ENCODE measurements at regions not wholly inside any gene's neighbourhood (a gene's known extent, or its start where the extent isn't known, plus 50 kb on each side); places are given as distances from the start of the nearest gene placed in this dataset.

- no peak for TF ChIP-seq SRF (IDR thresholded peaks at IDR 0.05; ENCODE audit: low read depth)
- no peak for TF ChIP-seq CEBPB (IDR thresholded peaks at IDR 0.05; ENCODE audit: low read depth)
- no peak for TF ChIP-seq REST (IDR thresholded peaks at IDR 0.05; ENCODE audit: low read depth)
- no peak for TF ChIP-seq POLR2A (IDR thresholded peaks at IDR 0.05; ENCODE audit: borderline replicate concordance, extremely low read depth, insufficient read depth, insufficient read length)
- TF ChIP-seq POLR2AphosphoS5 (IDR thresholded peaks at IDR 0.05; ENCODE audit: low read depth, low read length) = no peak
- TF ChIP-seq ZBTB33 (IDR thresholded peaks at IDR 0.05; ENCODE audit: extremely low read depth, insufficient replicate concordance, low read length) = no peak
- TF ChIP-seq ELF1 (IDR thresholded peaks at IDR 0.05; ENCODE audit: borderline replicate concordance, low read depth) = no peak
- no peak for TF ChIP-seq YY1 (IDR thresholded peaks at IDR 0.05; ENCODE audit: extremely low read depth, insufficient replicate concordance, low read depth, low read length)
- no peak for TF ChIP-seq JUND (IDR thresholded peaks at IDR 0.05)
- TF ChIP-seq EGR1 (IDR thresholded peaks at IDR 0.05; ENCODE audit: low read depth) = no peak
- TF ChIP-seq ZFX (IDR thresholded peaks at IDR 0.05) = no peak
- Histone ChIP-seq H3K4me3 (replicated peaks in 1 of 2; ENCODE audit: low read depth in 1 of 2, low read length in 2 of 2) (no peak overlapping the region), H3K9me2 (ENCODE audit: insufficient read depth) (no peaks in the 10 kb centered on the region), H3K27me3 (ENCODE audit: insufficient read depth, low read length) (no peaks in the 10 kb centered on the region), H3K27ac (ENCODE audit: low read depth, low read length) (no peak overlapping the region), H3K79me2 (ENCODE audit: insufficient read depth, low read length) (no peaks in the 10 kb centered on the region), H2AFZ (ENCODE audit: low read depth, low read length, poor library complexity, severe bottlenecking) (no peak overlapping the region), H3K9me3 (ENCODE audit: control insufficient read depth in 1 of 2, insufficient read depth in 1 of 2, low read depth in 1 of 2, low read length in 2 of 2) (no peaks in the 10 kb centered on the region), H3K9ac (ENCODE audit: low read length) (no peak overlapping the region), H3K4me1 (ENCODE audit: control insufficient read depth in 1 of 2, insufficient read depth in 2 of 2, low read length in 2 of 2) (no peaks in the 10 kb centered on the region), H3K36me3 (ENCODE audit: control insufficient read depth in 1 of 2, insufficient read depth in 2 of 2, low read length in 2 of 2) (no peaks in the 10 kb centered on the region), H4K20me1 (ENCODE audit: insufficient read depth) (no peaks in the 10 kb centered on the region), H3K4me2 (ENCODE audit: low read length) (no peak overlapping the region)
- ATAC-seq = no peak
- ChIA-PET RAD21 (ENCODE audit: low non-redundant PET in 1 of 2, low total read pairs in 2 of 2, uncharacterized antibody in 2 of 2, unreplicated experiment in 2 of 2) (no interaction called here), POLR2A (no interaction called here), CTCF (no interaction called here)
- intact Hi-C loops (cut with micrococcal nuclease) = no loop called here
- DNase-seq (ENCODE audit: low read depth, low spot score) = no peak
- no TSS peak for BruUV-seq (replicated peaks)
Measured at GRCh38 chrX:35006361-35006760, 63.8 kb downstream of the FAM47B start.

All from HCT116 (cell line).